ENCODE measurements at regions not wholly inside any gene's neighbourhood (a gene's known extent, or its start where the extent isn't known, plus 50 kb on each side); places are given as distances from the start of the nearest gene placed in this dataset.
"Not testable (repeated sequence)": the region's sequence is repeated elsewhere in the genome, so short reads cannot be mapped to it uniquely, and the experiment has no call there.

DNA sequence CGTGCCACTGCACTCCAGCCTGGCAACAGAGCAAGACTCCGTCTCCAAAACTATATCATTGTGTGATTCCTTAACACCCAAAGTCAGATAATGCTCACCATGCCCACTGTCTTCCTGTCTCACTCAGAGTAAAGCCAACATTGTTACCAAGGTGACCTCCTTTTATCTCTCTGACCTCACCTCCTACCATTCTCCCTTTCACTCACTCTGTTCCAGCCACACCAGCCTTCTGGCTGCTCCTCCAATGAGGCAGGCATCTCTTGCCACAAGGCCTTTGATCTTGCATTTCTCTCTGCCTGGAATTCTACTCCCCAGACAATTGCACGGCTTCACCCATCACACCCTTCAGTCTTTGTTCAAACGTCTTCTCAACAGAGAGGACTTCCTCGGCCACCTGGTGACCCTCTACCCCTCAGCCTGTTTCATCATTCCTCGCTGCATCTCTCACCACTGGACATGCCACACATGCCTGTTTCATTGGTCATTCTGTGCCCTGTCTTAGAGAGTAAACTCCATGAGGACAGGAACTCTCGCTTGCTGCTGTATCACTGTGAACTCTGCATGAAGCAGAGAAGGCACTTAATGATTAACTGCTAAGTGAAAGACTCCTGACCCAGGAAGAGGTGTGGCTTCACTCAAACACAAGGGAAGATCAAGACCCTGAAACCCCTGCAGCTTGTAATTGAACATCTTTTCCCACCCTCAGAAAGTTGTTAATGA lies 67.1 kb upstream of the CAPZB start:
- Mint-ChIP-seq H3K9me3 (peaks cover 10% of the 10 kb centered on the region), H3K36me3 (ENCODE audit: low read depth) (peaks cover 2% of the 10 kb centered on the region), H3K4me3 (no peak overlapping the region), H3K27me3 (ENCODE audit: low read depth) (peaks cover 13% of the 10 kb centered on the region), H3K4me1 (ENCODE audit: low read depth) (no peaks in the 10 kb centered on the region), H3K27ac (no peak overlapping the region)

DNA sequence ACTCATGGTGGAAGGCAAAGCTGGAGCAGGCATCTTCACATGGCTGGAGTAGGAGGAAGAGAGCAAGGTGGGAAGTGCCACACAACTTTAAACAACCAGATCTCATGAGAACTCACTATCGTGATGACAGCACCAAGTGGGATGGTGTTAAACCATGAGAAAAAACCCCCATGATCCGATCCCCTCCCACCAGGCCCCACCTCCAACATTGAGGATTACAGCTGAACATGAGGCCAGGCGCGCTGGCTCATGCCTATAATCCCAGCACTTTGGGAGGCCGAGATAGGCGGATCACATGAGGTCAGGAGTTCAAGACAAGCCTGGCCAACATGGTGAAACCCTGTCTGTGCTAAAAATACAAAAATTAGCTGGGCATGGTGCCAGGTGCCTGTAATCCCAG lies 66.5 kb upstream of the CAPZB start:
- not testable (repeated sequence) for H3K27ac Mint-ChIP-seq; H3K36me3 Mint-ChIP-seq (ENCODE audit: low read depth); H3K4me3 Mint-ChIP-seq; H3K4me1 Mint-ChIP-seq (ENCODE audit: low read depth)
- H3K9me3 Mint-ChIP-seq: peaks cover 13% of the 10 kb centered on the region
- H3K27me3 Mint-ChIP-seq (ENCODE audit: low read depth): peaks cover 11% of the 10 kb centered on the region

DNA sequence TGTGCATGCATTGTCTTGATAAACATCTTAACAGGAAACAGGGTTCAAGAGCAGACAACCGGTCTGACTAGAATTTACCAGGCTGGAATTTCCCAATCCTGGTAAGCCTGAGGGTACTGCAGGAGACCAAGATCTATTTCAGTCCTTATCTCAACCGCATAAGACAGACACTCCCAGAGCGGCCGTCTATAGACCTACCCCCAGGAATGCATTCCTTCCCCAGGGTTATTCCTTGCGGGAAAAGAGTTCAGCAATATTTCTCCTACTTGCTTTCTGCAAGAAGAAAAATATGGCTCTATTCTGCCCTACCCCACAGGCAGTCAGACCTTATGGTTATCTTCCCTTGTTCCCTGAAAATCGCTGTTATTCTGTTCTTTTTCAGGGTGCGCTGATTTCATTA lies 65.1 kb upstream of the CAPZB start:
- H3K27ac Mint-ChIP-seq; H3K4me1 Mint-ChIP-seq (ENCODE audit: low read depth); H3K27me3 Mint-ChIP-seq (ENCODE audit: low read depth); H3K36me3 Mint-ChIP-seq (ENCODE audit: low read depth); H3K4me3 Mint-ChIP-seq: not testable (repeated sequence)
- H3K9me3 Mint-ChIP-seq: peaks cover 26% of the 10 kb centered on the region

DNA sequence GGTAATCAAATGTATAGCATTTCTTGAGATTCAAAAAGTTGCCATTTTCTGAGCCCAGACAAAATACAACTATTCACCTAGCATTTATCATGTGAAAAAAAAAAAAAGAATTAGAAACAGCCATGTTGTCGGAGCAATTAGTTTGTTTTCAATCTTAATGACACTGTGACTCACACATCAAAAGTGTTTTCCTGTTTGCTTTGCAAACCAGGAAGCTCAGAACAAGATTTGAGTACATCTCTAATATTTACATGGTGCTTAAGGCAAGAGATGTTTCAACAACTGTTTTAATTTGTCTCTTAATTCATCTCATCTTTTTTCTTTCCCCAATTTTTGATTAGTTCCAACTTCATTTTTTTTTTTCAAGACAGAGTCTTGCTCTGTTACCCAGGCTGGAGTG lies 62.5 kb upstream of the CAPZB start:
- no peak overlapping the region for H3K4me3 Mint-ChIP-seq

DNA sequence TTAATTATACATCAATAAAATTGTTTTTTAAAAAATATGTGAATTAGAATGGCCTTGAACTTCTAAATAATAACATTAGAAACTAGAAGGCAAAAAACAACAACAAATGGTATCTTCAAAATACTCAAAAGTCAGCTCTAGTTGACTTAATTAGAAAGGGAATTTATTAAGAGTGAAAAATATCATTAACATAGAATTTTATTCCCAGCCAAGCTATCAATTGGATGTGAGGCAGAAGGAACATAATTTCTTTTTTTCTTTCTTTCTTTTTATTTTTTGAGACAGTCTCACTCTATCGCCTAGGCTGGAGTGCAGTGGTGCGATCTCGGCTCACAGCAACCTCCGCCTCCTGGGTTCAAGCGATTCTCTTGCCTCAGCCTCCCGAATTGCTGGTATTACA lies 51.2 kb upstream of the CAPZB start:
- Mint-ChIP-seq H3K4me1 (ENCODE audit: low read depth) (no peaks in the 10 kb centered on the region), H3K27ac (no peak overlapping the region), H3K36me3 (ENCODE audit: low read depth) (peaks cover under 1% of the 10 kb centered on the region), H3K27me3 (ENCODE audit: low read depth) (no peaks in the 10 kb centered on the region), H3K9me3 (peaks cover 10% of the 10 kb centered on the region), H3K4me3 (no peak overlapping the region)

More for the DNA sequence above, 62.5 kb upstream of the CAPZB start:
- peaks cover 2% of the 10 kb centered on the region for H3K36me3 Mint-ChIP-seq (ENCODE audit: low read depth)
- H3K9me3 Mint-ChIP-seq: peaks cover 35% of the 10 kb centered on the region
- no peaks in the 10 kb centered on the region for H3K4me1 Mint-ChIP-seq (ENCODE audit: low read depth)
- peaks cover 8% of the 10 kb centered on the region for H3K27me3 Mint-ChIP-seq (ENCODE audit: low read depth)
- H3K27ac Mint-ChIP-seq: no peak overlapping the region

DNA sequence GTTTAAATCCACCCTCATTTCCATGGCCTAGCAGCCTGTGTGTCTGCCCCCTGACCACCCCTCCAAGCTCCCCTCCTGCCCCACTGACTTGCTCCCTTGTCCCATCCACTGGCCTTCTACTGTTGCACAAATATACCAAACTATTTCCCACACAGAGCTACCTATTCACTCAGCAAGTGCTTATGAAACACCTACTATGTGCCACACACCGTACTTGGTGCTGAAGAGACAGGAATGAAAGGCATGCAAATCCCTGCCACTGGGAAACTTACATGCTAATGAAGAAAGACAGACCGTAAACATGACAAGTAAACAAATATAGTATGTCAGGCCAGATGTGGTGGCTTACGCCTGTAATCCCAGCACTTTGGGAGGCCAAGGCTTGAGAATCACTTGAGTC lies 49.9 kb upstream of the CAPZB start:
- H3K36me3 Mint-ChIP-seq (ENCODE audit: low read depth): peaks cover 2% of the 10 kb centered on the region
- H3K27ac Mint-ChIP-seq: no peak overlapping the region
- H3K4me1 Mint-ChIP-seq (ENCODE audit: low read depth): no peaks in the 10 kb centered on the region
- no peaks in the 10 kb centered on the region for H3K27me3 Mint-ChIP-seq (ENCODE audit: low read depth)
- H3K9me3 Mint-ChIP-seq: peaks cover 17% of the 10 kb centered on the region
- no peak overlapping the region for H3K4me3 Mint-ChIP-seq
